Upper lobe of right lung (tissue), 1 donor: ENCODE measurements at regions not wholly inside any gene's neighbourhood (a gene's known extent, or its start where the extent isn't known, plus 50 kb on each side); places are given as distances from the start of the nearest gene placed in this dataset.

Experiments
- ATAC-seq: fragments of 200-7000 bp; cut with Tn5 transposase; one replicate; pipeline ENCODE4 v1.9.1; 2020; ENCODE audit warnings: mild to moderate bottlenecking, moderate library complexity
- DNase-seq: peaks from one replicate; pipeline ENCODE4 v3.0.0-alpha.2; 2020
- H3K27ac ChIP-seq: fragments of 200-600 bp; one replicate; pipeline ENCODE4 v1.8.0; 2022
- H3K27me3 ChIP-seq: fragments of 200-600 bp; one replicate; pipeline ENCODE4 v1.8.0; 2022; ENCODE audit warnings: mild to moderate bottlenecking
- H3K36me3 ChIP-seq: fragments of 200-600 bp; one replicate; pipeline ENCODE4 v1.8.0; 2022
- H3K4me1 ChIP-seq: fragments of 200-600 bp; one replicate; pipeline ENCODE4 v1.8.0; 2022
- H3K4me3 ChIP-seq: fragments of 200-600 bp; one replicate; pipeline ENCODE4 v1.8.0; 2022; ENCODE audit warnings: mild to moderate bottlenecking
- H3K9me3 ChIP-seq: fragments of 200-600 bp; one replicate; pipeline ENCODE4 v1.8.0; 2022
- intact Hi-C: fragments of 100-400 bp; cut with DNase I; formaldehyde crosslinking; loops from one replicate; pipeline ENCODE4 v1.11.0; 2022
- TF ChIP-seq, protein P1 (sequence below): fragments of 200-600 bp; IDR thresholded peaks from one replicate; pipeline ENCODE4 v1.8.0; 2022; ENCODE audit warnings: antibody characterized with exemption
- donor health status: DM: no; HTN: yes; CAD: no; lungs with severe emphysema.

DNA sequence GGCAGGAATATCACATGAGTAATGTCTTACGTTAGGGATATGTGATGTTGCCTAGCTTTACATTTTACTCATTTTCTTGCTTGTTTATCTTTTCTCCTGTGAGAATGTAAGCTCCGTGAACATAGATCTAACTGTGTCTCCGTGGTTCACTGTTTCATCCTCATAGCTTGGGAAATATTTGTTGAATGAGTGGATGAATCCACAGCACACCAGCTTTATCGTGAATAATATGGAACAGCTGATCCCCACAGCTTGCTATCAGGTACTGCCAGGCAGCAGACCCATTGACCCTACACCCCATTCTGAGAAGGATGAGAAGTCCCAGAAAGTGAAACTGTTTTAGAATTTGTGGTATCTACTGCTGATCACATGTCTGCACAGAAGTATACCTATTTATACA is 106.8 kb upstream of the FBN2 start:
- ATAC-seq (no peak), DNase-seq (no peak)
- Histone ChIP-seq H3K4me3 (no peak overlapping the region), H3K27ac (no peak overlapping the region), H3K9me3 (no peaks in the 10 kb centered on the region), H3K27me3 (no peaks in the 10 kb centered on the region), H3K4me1 (no peaks in the 10 kb centered on the region), H3K36me3 (no peaks in the 10 kb centered on the region)
- intact Hi-C loops = no loop called here
- TF ChIP-seq, protein P1, sequence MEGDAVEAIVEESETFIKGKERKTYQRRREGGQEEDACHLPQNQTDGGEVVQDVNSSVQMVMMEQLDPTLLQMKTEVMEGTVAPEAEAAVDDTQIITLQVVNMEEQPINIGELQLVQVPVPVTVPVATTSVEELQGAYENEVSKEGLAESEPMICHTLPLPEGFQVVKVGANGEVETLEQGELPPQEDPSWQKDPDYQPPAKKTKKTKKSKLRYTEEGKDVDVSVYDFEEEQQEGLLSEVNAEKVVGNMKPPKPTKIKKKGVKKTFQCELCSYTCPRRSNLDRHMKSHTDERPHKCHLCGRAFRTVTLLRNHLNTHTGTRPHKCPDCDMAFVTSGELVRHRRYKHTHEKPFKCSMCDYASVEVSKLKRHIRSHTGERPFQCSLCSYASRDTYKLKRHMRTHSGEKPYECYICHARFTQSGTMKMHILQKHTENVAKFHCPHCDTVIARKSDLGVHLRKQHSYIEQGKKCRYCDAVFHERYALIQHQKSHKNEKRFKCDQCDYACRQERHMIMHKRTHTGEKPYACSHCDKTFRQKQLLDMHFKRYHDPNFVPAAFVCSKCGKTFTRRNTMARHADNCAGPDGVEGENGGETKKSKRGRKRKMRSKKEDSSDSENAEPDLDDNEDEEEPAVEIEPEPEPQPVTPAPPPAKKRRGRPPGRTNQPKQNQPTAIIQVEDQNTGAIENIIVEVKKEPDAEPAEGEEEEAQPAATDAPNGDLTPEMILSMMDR = no peak

DNA sequence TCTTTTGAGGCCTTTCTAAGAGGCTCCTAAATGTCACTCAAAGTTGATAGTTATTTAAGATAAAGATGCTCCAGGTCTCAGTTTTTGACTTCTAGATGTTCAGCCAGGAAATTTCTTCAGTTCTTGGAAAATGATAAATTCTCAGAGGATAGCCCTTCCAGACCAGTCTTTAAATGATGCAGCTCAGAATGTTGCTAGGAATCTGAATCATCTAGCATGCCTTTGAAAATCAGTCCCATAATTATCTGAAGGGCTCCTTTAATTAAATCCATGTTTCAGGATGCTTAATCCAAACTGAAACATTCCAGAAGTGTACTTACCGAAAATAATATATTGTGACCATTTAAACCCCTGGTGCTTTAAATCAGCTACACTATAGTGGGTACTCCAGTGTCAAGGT is 107.5 kb upstream of the FBN2 start:
- ATAC-seq = no peak
- Histone ChIP-seq H3K4me3 (no peak overlapping the region), H3K4me1 (no peaks in the 10 kb centered on the region), H3K27me3 (no peaks in the 10 kb centered on the region), H3K9me3 (no peaks in the 10 kb centered on the region), H3K27ac (no peak overlapping the region), H3K36me3 (no peaks in the 10 kb centered on the region)
- intact Hi-C loops = no loop called here
- TF ChIP-seq, protein P1 = no peak
- DNase-seq = no peak

- intact Hi-C loops = no loop called here
- DNase-seq (no peak), ATAC-seq (no peak)
- H3K27me3 ChIP-seq = no peaks in the 10 kb centered on the region
- H3K36me3 ChIP-seq = no peaks in the 10 kb centered on the region
- H3K4me3 ChIP-seq = no peak overlapping the region
- no peak overlapping the region for H3K27ac ChIP-seq
- H3K4me1 ChIP-seq = no peaks in the 10 kb centered on the region
- TF ChIP-seq, protein P1 = no peak
- no peaks in the 10 kb centered on the region for H3K9me3 ChIP-seq
These were observed 108.1 kb upstream of the FBN2 start for GRCh38 chr5:128646176-128646575.

GRCh38 chr5:128649192-128649591 is 111.1 kb upstream of the FBN2 start:
- Histone ChIP-seq H3K27me3 (no peaks in the 10 kb centered on the region), H3K36me3 (no peaks in the 10 kb centered on the region), H3K27ac (no peak overlapping the region), H3K4me3 (no peak overlapping the region), H3K9me3 (no peaks in the 10 kb centered on the region), H3K4me1 (no peaks in the 10 kb centered on the region)
- no peak for ATAC-seq
- intact Hi-C loops = no loop called here
- TF ChIP-seq, protein P1 = no peak
- DNase-seq = no peak

DNA sequence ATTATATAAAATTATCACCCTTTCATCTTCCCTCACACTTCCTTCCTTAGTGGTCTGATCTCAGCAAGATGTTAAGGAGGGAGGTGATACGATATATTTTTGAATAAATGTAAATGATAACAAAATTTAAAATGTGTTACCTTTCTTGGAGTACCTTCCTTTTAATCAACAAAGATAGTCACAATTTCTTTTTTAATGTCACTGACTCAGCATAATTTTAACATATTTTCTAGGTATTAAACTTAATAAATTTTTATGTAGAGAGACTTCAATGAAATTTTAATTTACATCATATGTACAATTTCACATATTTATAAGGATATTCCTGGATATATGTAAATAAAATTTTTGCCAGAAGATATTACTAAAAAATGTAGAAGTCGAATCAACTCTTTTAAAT is 125.0 kb upstream of the FBN2 start:
- intact Hi-C loops = no loop called here
- Histone ChIP-seq H3K9me3 (no peaks in the 10 kb centered on the region), H3K36me3 (no peaks in the 10 kb centered on the region), H3K4me3 (no peak overlapping the region), H3K27ac (no peak overlapping the region), H3K27me3 (no peaks in the 10 kb centered on the region), H3K4me1 (no peaks in the 10 kb centered on the region)
- no peak for DNase-seq
- ATAC-seq = no peak
- TF ChIP-seq, protein P1 = no peak

DNA sequence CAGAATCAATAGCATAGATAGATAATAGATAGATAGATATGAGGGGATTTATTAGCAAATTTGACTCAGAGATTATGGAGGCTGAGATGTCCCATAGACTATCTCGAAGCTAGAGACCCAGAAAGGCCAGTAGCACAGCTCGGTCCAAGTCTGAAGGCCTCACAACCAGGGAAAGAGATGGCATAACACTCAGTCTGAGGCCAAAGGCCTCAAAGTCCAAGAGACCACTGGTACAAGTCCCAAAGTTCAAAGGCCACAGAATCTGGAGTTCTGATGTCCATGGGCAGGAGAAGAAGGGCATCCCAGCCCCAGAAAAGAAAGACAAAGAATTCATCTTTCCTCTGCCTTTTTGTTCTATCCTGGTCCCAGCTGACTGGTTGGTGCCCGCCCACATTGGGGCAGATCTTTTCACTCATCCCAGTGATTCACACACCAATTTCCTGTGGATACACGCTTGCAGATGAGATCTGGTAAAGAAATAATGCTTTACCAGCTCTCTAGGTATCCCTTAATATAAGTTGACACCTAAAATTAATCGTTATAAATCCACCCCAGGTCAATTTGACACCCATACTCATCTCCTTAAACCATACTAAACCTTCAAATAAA is 127.8 kb upstream of the FBN2 start:
- Histone ChIP-seq H3K4me1 (no peaks in the 10 kb centered on the region), H3K9me3 (no peaks in the 10 kb centered on the region), H3K27ac (no peak overlapping the region), H3K4me3 (no peak overlapping the region), H3K36me3 (no peaks in the 10 kb centered on the region), H3K27me3 (no peaks in the 10 kb centered on the region)
- ATAC-seq (no peak), DNase-seq (no peak)
- TF ChIP-seq, protein P1 = no peak
- intact Hi-C loops = no loop called here
